H1 (cell line): ENCODE measurements at regions not wholly inside any gene's neighbourhood (a gene's known extent, or its start where the extent isn't known, plus 50 kb on each side); places are given as distances from the start of the nearest gene placed in this dataset.

ENCODE experiments used
- BCL11A ChIP-seq, 2 experiments: IDR thresholded peaks; one replicate each; pipeline ENCODE4 v1.6.1; 2011; ENCODE audit warnings: low read depth in 2 of 2, low read length in 2 of 2, mild to moderate bottlenecking in 2 of 2
- CEBPB ChIP-seq: IDR thresholded peaks from 2 replicates; pipeline ENCODE4 v1.6.1; 2012; ENCODE audit warnings: low read depth, low read length
- MAFK ChIP-seq: IDR thresholded peaks from 2 replicates; pipeline ENCODE4 v1.6.1; 2012; ENCODE audit warnings: low read depth, mild to moderate bottlenecking, improper control_type of control experiment, low read length
- POU5F1 ChIP-seq: IDR thresholded peaks from 2 replicates; pipeline ENCODE4 v1.6.1; 2011; ENCODE audit warnings: low read depth, mild to moderate bottlenecking, low read length, moderate library complexity
- SP1 ChIP-seq: IDR thresholded peaks from 2 replicates; pipeline ENCODE4 v1.6.1; 2011; ENCODE audit warnings: low read depth, low read length

- TF ChIP-seq CEBPB (no peak), BCL11A (IDR thresholded peaks at IDR 0.05; ENCODE audit: low read depth in 2 of 2, low read length in 2 of 2) (no peak), SP1 (no peak), MAFK (no peak), POU5F1 (no peak)
Observed at GRCh38 chr11:114914231-114915005, 236.1 kb downstream of the NXPE2 start (continued).
